ENCODE measurements at regions not wholly inside any gene's neighbourhood (a gene's known extent, or its start where the extent isn't known, plus 50 kb on each side); places are given as distances from the start of the nearest gene placed in this dataset.

DNA sequence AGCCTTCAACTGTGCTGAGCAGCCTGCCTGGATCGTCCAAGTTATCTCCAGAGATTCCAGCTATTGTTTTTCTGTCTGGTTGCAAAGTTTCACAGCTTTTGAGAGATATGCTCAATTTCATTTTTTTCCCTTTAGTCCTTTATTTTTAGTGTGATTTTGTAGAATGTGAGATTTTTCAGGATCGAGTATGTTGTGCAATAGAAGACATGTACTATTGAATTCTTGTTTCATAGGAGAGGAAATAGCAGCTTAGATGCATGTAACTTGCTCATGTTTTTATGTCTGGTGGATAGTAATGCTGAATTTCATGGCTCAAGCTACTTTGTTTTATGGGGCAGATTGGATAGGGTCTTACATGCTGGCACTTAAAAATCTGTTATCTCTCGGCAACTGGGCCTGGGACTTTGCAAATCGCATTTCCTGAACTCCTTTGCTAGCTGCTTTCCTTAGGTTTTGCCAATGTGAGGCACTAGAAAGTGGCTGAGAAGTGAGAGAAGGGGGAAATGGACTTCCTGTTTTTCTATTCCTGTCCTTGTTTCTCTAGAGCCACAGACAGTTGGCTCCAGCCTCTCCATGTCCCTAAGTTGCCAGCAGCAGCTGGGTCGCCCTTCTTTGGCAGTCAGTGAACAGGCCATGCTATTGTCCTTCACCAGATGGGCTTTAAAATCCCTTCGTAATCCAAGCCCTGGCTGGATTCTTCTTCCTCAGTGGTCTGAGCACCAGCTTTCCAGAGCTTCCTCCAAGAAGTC, 101.4 kb upstream of the PDE4B start:
- no peaks in the 10 kb centered on the region for H3K36me3 ChIP-seq (replicated peaks)
- TF ChIP-seq, protein P1, sequence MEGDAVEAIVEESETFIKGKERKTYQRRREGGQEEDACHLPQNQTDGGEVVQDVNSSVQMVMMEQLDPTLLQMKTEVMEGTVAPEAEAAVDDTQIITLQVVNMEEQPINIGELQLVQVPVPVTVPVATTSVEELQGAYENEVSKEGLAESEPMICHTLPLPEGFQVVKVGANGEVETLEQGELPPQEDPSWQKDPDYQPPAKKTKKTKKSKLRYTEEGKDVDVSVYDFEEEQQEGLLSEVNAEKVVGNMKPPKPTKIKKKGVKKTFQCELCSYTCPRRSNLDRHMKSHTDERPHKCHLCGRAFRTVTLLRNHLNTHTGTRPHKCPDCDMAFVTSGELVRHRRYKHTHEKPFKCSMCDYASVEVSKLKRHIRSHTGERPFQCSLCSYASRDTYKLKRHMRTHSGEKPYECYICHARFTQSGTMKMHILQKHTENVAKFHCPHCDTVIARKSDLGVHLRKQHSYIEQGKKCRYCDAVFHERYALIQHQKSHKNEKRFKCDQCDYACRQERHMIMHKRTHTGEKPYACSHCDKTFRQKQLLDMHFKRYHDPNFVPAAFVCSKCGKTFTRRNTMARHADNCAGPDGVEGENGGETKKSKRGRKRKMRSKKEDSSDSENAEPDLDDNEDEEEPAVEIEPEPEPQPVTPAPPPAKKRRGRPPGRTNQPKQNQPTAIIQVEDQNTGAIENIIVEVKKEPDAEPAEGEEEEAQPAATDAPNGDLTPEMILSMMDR (IDR thresholded peaks at IDR 0.05; ENCODE audit: low read depth, low read length, missing control alignments) = no peak
- H3K27ac ChIP-seq = no peak overlapping the region
- no peak overlapping the region for H3K4me3 ChIP-seq (ENCODE audit: low read depth, low read length)
- in situ Hi-C loops (cut with HindIII; ENCODE audit: low pct_ligation_motif_present, low sequenced_read_pairs) = no loop called here
- no peak for DNase-seq
- H3K27me3 ChIP-seq (replicated peaks) = no peaks in the 10 kb centered on the region

DNA sequence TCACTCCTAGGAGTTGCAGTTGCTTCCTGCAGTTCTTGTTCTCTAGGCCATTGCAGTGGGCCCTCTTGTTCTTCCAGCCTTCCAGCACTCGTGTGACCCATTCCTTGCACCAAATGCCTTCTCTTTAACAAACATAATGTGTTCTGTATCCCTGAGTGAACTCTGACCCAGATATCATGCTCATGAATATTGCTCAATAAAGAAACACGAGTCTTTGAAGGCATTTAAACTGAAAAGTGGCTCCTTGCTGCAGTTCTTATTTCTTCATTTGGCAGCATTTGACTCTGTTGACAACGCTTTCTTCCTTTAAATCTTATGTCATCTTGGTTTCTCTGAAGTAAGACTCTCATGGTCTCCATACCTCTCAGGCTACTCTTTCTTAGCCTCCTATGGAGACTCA, 100.7 kb upstream of the PDE4B start:
- H3K4me3 ChIP-seq (ENCODE audit: low read depth, low read length) = no peak overlapping the region
- DNase-seq = no peak
- in situ Hi-C loops (cut with HindIII; ENCODE audit: low pct_ligation_motif_present, low sequenced_read_pairs) = no loop called here
- no peaks in the 10 kb centered on the region for H3K36me3 ChIP-seq (replicated peaks)
- TF ChIP-seq, protein P1 (IDR thresholded peaks at IDR 0.05; ENCODE audit: low read depth, low read length, missing control alignments) = no peak
- H3K27ac ChIP-seq = no peak overlapping the region
- no peaks in the 10 kb centered on the region for H3K27me3 ChIP-seq (replicated peaks)

DNA sequence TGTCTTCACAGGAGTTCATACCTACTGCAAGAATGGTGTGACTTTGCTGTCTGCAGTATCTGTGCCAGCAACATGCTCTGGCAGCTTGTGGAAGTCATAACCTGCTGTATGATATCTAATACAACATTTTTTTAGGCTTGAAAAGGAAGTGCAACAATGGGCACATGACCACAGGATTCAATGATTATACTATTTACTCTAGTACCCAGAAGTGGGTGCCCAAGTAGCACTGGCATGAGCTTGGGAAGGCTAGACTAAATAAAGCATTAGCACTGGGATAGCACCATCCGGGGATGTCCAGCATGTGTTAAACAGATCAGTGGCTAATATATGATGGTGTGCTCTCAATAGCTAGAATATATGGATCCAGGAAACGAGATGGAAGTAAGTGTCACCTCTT, 98.6 kb upstream of the PDE4B start:
- in situ Hi-C loops (cut with HindIII; ENCODE audit: low pct_ligation_motif_present, low sequenced_read_pairs) = no loop called here
- Histone ChIP-seq H3K27ac (no peak overlapping the region), H3K27me3 (replicated peaks) (no peaks in the 10 kb centered on the region), H3K36me3 (replicated peaks) (no peaks in the 10 kb centered on the region), H3K4me3 (ENCODE audit: low read depth, low read length) (no peak overlapping the region)
- no peak for DNase-seq
- TF ChIP-seq, protein P1 (IDR thresholded peaks at IDR 0.05; ENCODE audit: low read depth, low read length, missing control alignments) = no peak

DNA sequence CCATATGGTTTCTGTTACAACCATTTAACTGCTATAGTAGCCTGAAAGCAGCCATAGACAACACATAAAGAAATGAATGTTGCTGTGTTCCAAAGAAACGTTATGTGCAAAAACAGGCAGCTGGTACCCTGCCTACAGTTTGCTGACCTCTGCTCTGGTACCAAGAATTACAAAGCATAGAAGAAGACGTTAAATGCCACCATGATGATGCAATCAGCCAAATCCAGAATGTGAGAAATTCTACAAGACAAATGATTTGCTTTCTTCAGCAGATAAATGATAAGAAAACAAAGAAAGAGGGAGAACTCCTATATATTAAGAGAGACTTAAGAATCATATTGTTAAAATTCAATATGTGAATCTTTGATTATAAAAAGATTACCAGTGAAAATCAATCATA, 97.8 kb upstream of the PDE4B start:
- Histone ChIP-seq H3K27me3 (replicated peaks) (no peaks in the 10 kb centered on the region), H3K36me3 (replicated peaks) (no peaks in the 10 kb centered on the region), H3K4me3 (ENCODE audit: low read depth, low read length) (no peak overlapping the region), H3K27ac (no peak overlapping the region)
- TF ChIP-seq, protein P1 (IDR thresholded peaks at IDR 0.05; ENCODE audit: low read depth, low read length, missing control alignments) = no peak
- no peak for DNase-seq
- in situ Hi-C loops (cut with HindIII; ENCODE audit: low pct_ligation_motif_present, low sequenced_read_pairs) = no loop called here

DNA sequence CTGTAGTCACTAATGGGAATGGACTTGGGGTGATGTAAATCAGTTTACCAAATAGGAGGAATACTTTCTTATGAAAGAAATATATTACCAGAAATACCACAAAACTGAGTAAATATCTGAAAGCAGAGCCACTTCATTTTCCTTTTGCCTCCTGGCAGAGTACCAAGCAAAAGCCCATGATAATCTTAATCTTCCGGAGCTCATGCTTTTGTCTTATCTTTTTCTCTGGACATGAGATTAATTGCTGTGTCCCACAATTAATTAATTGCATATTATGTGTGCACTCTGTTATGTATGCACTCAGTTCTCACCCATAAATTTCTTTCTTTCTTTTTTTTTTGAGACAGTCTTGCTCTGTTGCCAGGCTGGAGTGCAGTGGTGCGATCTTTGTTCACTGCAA, 94.1 kb upstream of the PDE4B start:
- DNase-seq = no peak

More for the DNA sequence above, 94.1 kb upstream of the PDE4B start:
- in situ Hi-C loops (cut with HindIII; ENCODE audit: low pct_ligation_motif_present, low sequenced_read_pairs) = no loop called here
- H3K36me3 ChIP-seq (replicated peaks) = no peaks in the 10 kb centered on the region
- no peaks in the 10 kb centered on the region for H3K27me3 ChIP-seq (replicated peaks)
- no peak overlapping the region for H3K27ac ChIP-seq
- TF ChIP-seq, protein P1 (IDR thresholded peaks at IDR 0.05; ENCODE audit: low read depth, low read length, missing control alignments) = no peak
- no peak overlapping the region for H3K4me3 ChIP-seq (ENCODE audit: low read depth, low read length)
